GM20000 (cell line): ENCODE measurements at regions not wholly inside any gene's neighbourhood (a gene's known extent, or its start where the extent isn't known, plus 50 kb on each side); places are given as distances from the start of the nearest gene placed in this dataset.

Source experiments
- DNase-seq: peaks from one replicate; pipeline ENCODE4 v3.0.0; 2012; ENCODE audit warnings: low spot score
- CTCF ChIP-seq: IDR thresholded peaks from 2 replicates; pipeline ENCODE4 v1.5.1; 2012; ENCODE audit warnings: mild to moderate bottlenecking, control low read depth; ENCODE audit errors: extremely low read depth, missing control alignments

GRCh38 chr6:14719270-14719669 lies 526.6 kb upstream of the JARID2 start:
- no peak for TF ChIP-seq CTCF
- no peak for DNase-seq

- DNase-seq: no peak
- TF ChIP-seq CTCF: no peak
Observed at GRCh38 chr6:14720411-14721102, 525.3 kb upstream of the JARID2 start.

- TF ChIP-seq CTCF: no peak
- no peak for DNase-seq
Observed at GRCh38 chr6:14721103-14721758, 524.6 kb upstream of the JARID2 start.

GRCh38 chr6:14722001-14722562 lies 523.8 kb upstream of the JARID2 start:
- no peak for TF ChIP-seq CTCF
- no peak for DNase-seq

GRCh38 chr6:14722704-14723103 lies 523.2 kb upstream of the JARID2 start:
- TF ChIP-seq CTCF: no peak
- no peak for DNase-seq

- TF ChIP-seq CTCF: no peak
- DNase-seq: no peak
Observed at GRCh38 chr6:14723535-14724086, 522.3 kb upstream of the JARID2 start.

- DNase-seq: no peak
- TF ChIP-seq CTCF: no peak
Observed at GRCh38 chr6:14724549-14724948, 521.3 kb upstream of the JARID2 start.
